Gastrocnemius medialis (tissue), 4 donors: ENCODE measurements at regions not wholly inside any gene's neighbourhood (a gene's known extent, or its start where the extent isn't known, plus 50 kb on each side); places are given as distances from the start of the nearest gene placed in this dataset.

Source experiments
- CTCF ChIP-seq, 5 experiments: fragments of 450-650 bp in 3 of 5; fragments of 200-600 bp in 2 of 5; sonication (generic) in 2 of 5; IDR thresholded peaks in 4 of 5; conservative IDR thresholded peaks in 1 of 5; 1 replicate in 4 of 5; 2 replicates in 1 of 5; pipeline ENCODE4 v1.5.1; 2016 to 2019; ENCODE audit warnings: antibody characterized with exemption in 5 of 5, mild to moderate bottlenecking in 3 of 5, moderate library complexity in 3 of 5
- POLR2A ChIP-seq, 2 donors: fragments of 450-650 bp; IDR thresholded peaks; one replicate each; pipeline ENCODE4 v1.6.1; 2017; ENCODE audit warnings: antibody characterized with exemption in 2 of 2, mild to moderate bottlenecking in 2 of 2, moderate library complexity in 2 of 2

GRCh38 chr14:56460469-56460868, 119.1 kb upstream of the TMEM260 start:
- TF ChIP-seq CTCF (IDR thresholded peaks at IDR 0.05 in 4 of 5, conservative IDR thresholded peaks at IDR 0.05 in 1 of 5): no peak
- TF ChIP-seq POLR2A (IDR thresholded peaks at IDR 0.05): no peak
